K562 (cell line): ENCODE measurements at regions not wholly inside any gene's neighbourhood (a gene's known extent, or its start where the extent isn't known, plus 50 kb on each side); places are given as distances from the start of the nearest gene placed in this dataset.

Experiments
- ATAC-seq: fragments of 200-7000 bp; cut with Tn5 transposase; 3 replicates; pipeline ENCODE4 v1.9.1; 2020; ENCODE audit warnings: moderate library complexity
- BruUV-seq: library from RNA; stranded (reverse); fragments of 400-500 nt; replicated peaks from 2 replicates; lab custom pipeline; 2021; lab: Mats Ljungman, UMichigan
- CTCF ChIA-PET: fragments of 300-600 bp; formaldehyde crosslinking; extraction: SDS; loops from one replicate; lab custom pipeline; 2021; ENCODE audit warnings: low intra/inter-chr PET ratio; lab: Yijun Ruan, JAX
- POLR2A ChIA-PET: fragments of 300-600, 350-650 bp; sonication (Branson Sonifier 250); formaldehyde crosslinking; extraction: SDS; loops from one replicate; lab custom pipeline; 2021; ENCODE audit warnings: antibody characterized with exemption, inconsistent platforms; lab: Yijun Ruan, JAX
- DNase-seq, 4 experiments: peaks; one replicate each; pipeline versions ENCODE4 v3.0.0 to v3.0.0-alpha.2; 2011 to 2018; ENCODE audit warnings: low spot score in 3 of 4, mixed read lengths in 3 of 4; ENCODE audit errors: extremely low read depth in 1 of 4
- FAIRE-seq: peaks from 2 replicates; lab custom pipeline; 2011; peaks lifted over from hg19 to GRCh38; lab: Jason Lieb, UNC
- H2AFZ ChIP-seq: 2 replicates; pipeline ENCODE4 v1.6.0; 2011; ENCODE audit warnings: low read depth, low read length, control low read depth, inconsistent platforms
- H3K27ac ChIP-seq: fragments of 200-600 bp; 3 replicates; pipeline ENCODE4 v1.8.0; 2011; ENCODE audit warnings: low read depth, mild to moderate bottlenecking, control low read depth, inconsistent platforms, low read length, moderate library complexity, mixed read lengths; ENCODE audit errors: extremely low read depth
- H3K27me3 ChIP-seq, 2 experiments: fragments of 300-600 bp in 1 of 2; 2 replicates in 1 of 2; 3 replicates in 1 of 2; pipeline versions ENCODE4 v1.6.0 to v1.8.0; 2011; ENCODE audit warnings: inconsistent platforms in 2 of 2, low read length in 2 of 2, mild to moderate bottlenecking in 1 of 2, mixed read lengths in 1 of 2, moderate library complexity in 1 of 2; ENCODE audit not compliant: control insufficient read depth in 2 of 2, insufficient read depth in 2 of 2
- H3K36me3 ChIP-seq: fragments of 300-600 bp; 3 replicates; pipeline ENCODE4 v1.8.0; 2011; ENCODE audit warnings: mild to moderate bottlenecking, low read length, inconsistent platforms; ENCODE audit not compliant: control insufficient read depth, insufficient read depth
- H3K4me1 ChIP-seq, 2 experiments: fragments of 200-600 bp in 1 of 2; replicated peaks in 1 of 2; 2 replicates in 1 of 2; 3 replicates in 1 of 2; pipeline versions ENCODE4 v1.5.1 to v1.8.0; 2011; ENCODE audit warnings: inconsistent platforms in 2 of 2, low read length in 2 of 2, mild to moderate bottlenecking in 1 of 2, mixed read lengths in 1 of 2, moderate library complexity in 1 of 2; ENCODE audit not compliant: control insufficient read depth in 2 of 2, insufficient read depth in 2 of 2
- H3K4me2 ChIP-seq: 2 replicates; pipeline ENCODE4 v1.6.1; 2011; ENCODE audit warnings: low read length, control low read depth, inconsistent platforms, mixed read lengths; ENCODE audit not compliant: insufficient read depth
- H3K4me3 ChIP-seq: fragments of 200-600 bp; sonication (generic), shearing (Covaris generic); 2 replicates; pipeline ENCODE4 v1.5.1; 2016; ENCODE audit warnings: control low read depth, inconsistent platforms
- H3K79me2 ChIP-seq: fragments of 200-600 bp; 3 replicates; pipeline ENCODE4 v1.8.0; 2011; ENCODE audit warnings: low read length, inconsistent platforms; ENCODE audit not compliant: control insufficient read depth, insufficient read depth
- H3K9ac ChIP-seq, 2 experiments: 2 replicates each; pipeline versions ENCODE4 v1.6.0 to v1.6.1; 2011; ENCODE audit warnings: low read depth in 2 of 2, low read length in 2 of 2, control low read depth in 1 of 2, inconsistent platforms in 1 of 2, mild to moderate bottlenecking in 1 of 2, mixed read lengths in 1 of 2; ENCODE audit not compliant: insufficient read depth in 1 of 2
- H3K9me1 ChIP-seq: one replicate; pipeline ENCODE4 v1.6.0; 2011; ENCODE audit warnings: inconsistent platforms, mild to moderate bottlenecking, low read length, moderate library complexity; ENCODE audit not compliant: control insufficient read depth, insufficient read depth
- H3K9me3 ChIP-seq: replicated peaks from 2 replicates; pipeline ENCODE4 v1.5.1; 2011; ENCODE audit warnings: low read depth, low read length, inconsistent platforms; ENCODE audit not compliant: control insufficient read depth, insufficient read depth
- H4K20me1 ChIP-seq: replicated peaks from 2 replicates; pipeline ENCODE4 v1.6.1; 2011; ENCODE audit warnings: low read length, inconsistent platforms, mixed read lengths; ENCODE audit not compliant: control insufficient read depth, insufficient read depth
- CSDE1 ChIP-seq, 2 experiments: fragments of 450-650 bp; IDR thresholded peaks; 2 replicates each; pipeline ENCODE4 v1.6.1; 2016; ENCODE audit warnings: mild to moderate bottlenecking in 1 of 2
- DIDO1 ChIP-seq: fragments of 450-650 bp; IDR thresholded peaks from 2 replicates; pipeline ENCODE4 v1.6.1; 2016; ENCODE audit warnings: low read depth, missing biosample characterization, missing genetic modification characterization
- ESRRA ChIP-seq: fragments of 450-650 bp; IDR thresholded peaks from 2 replicates; pipeline ENCODE4 v1.6.1; 2014; ENCODE audit warnings: low read depth, mild to moderate bottlenecking, moderate library complexity, borderline replicate concordance
- ETS2 ChIP-seq: IDR thresholded peaks from 2 replicates; pipeline ENCODE4 v1.6.1; 2016; ENCODE audit warnings: borderline replicate concordance, missing genetic modification characterization, mild to moderate bottlenecking, moderate library complexity, missing compliant biosample characterization; ENCODE audit not compliant: poor library complexity, severe bottlenecking
- HMG20A ChIP-seq: fragments of 450-650 bp; formaldehyde crosslinking; conservative IDR thresholded peaks from 2 replicates; pipeline ENCODE4 v1.4.0; 2020; ENCODE audit warnings: mild to moderate bottlenecking, mixed read lengths
- JUNB ChIP-seq: fragments of 450-650 bp; formaldehyde crosslinking; conservative IDR thresholded peaks from 2 replicates; pipeline ENCODE4 v1.4.0; 2020; ENCODE audit warnings: mild to moderate bottlenecking
- KDM1A ChIP-seq, 2 experiments: fragments of 450-650 bp; IDR thresholded peaks; 2 replicates each; pipeline ENCODE4 v1.6.1; 2016; ENCODE audit warnings: mild to moderate bottlenecking in 2 of 2
- MECOM ChIP-seq: fragments of 250-450 bp; sonication (Bioruptor Pico); IDR thresholded peaks from 2 replicates; pipeline ENCODE4 v1.8.0; 2022; ENCODE audit warnings: inconsistent platforms
- POLR2A ChIP-seq: fragments of 450-650 bp; conservative IDR thresholded peaks from 2 replicates; pipeline ENCODE4 v1.6.1; 2016
- RBM17 ChIP-seq: fragments of 200-400 bp; formaldehyde crosslinking; IDR thresholded peaks from 2 replicates; pipeline ENCODE4 v1.6.1; 2017; ENCODE audit warnings: low read depth, mild to moderate bottlenecking, low read length, borderline replicate concordance
- SP2 ChIP-seq: IDR thresholded peaks from 2 replicates; pipeline ENCODE4 v1.6.1; 2011; ENCODE audit warnings: mild to moderate bottlenecking, low read depth, low read length, moderate library complexity; ENCODE audit not compliant: poor library complexity, severe bottlenecking; ENCODE audit errors: extremely low read depth
- TCF7L2 ChIP-seq: fragments of 150-350 bp; IDR thresholded peaks from 2 replicates; pipeline ENCODE4 v1.6.1; 2016; ENCODE audit warnings: low read depth, mild to moderate bottlenecking, low read length, moderate library complexity
- ZNF282 ChIP-seq: sonication (generic); formaldehyde crosslinking; IDR thresholded peaks from 2 replicates; pipeline ENCODE4 v1.8.1; 2023; ENCODE audit warnings: missing genetic modification reagents
- ZNF444 ChIP-seq: fragments of 250-450 bp; sonication (Bioruptor Pico); IDR thresholded peaks from 2 replicates; pipeline ENCODE4 v1.4.0; 2020; ENCODE audit warnings: mild to moderate bottlenecking, moderate library complexity
- ZNF561 ChIP-seq: fragments of 450-650 bp; formaldehyde crosslinking; conservative IDR thresholded peaks from 2 replicates; pipeline ENCODE4 v1.4.0; 2020; ENCODE audit warnings: mild to moderate bottlenecking, moderate library complexity
- WGBS: fragments of 100-300 bp; shearing (Covaris generic); methylation state at CpG from one replicate; pipeline ENCODE4 v1.1.6; 2016; ENCODE audit warnings: low coverage, mixed read lengths; ENCODE audit not compliant: insufficient coverage; ENCODE audit errors: missing lambda C conversion rate; 5-methylcytosine and 5-hydroxymethylcytosine counted together
- in situ Hi-C: fragments of 300-500 bp; cut with MboI; formaldehyde crosslinking; loops from 4 replicates; pipeline ENCODE4 v1.15.0; 2018; ENCODE audit warnings: inconsistent platforms, mixed read lengths
- intact Hi-C: fragments of 100-400 bp; cut with micrococcal nuclease; formaldehyde crosslinking; loops from 2 replicates; pipeline ENCODE4 v1.14.2; 2022
- TF ChIP-seq, protein P1 (sequence below), 2 experiments: IDR thresholded peaks; 2 replicates each; pipeline ENCODE4 v1.6.1; 2011; ENCODE audit warnings: borderline replicate concordance in 1 of 2, control low read depth in 1 of 2, low read depth in 1 of 2, low read length in 1 of 2, mild to moderate bottlenecking in 1 of 2, mixed read lengths in 1 of 2, moderate library complexity in 1 of 2; ENCODE audit not compliant: insufficient read depth in 1 of 2, insufficient read length in 1 of 2, poor library complexity in 1 of 2, severe bottlenecking in 1 of 2; ENCODE audit errors: extremely low read depth in 1 of 2

DNA sequence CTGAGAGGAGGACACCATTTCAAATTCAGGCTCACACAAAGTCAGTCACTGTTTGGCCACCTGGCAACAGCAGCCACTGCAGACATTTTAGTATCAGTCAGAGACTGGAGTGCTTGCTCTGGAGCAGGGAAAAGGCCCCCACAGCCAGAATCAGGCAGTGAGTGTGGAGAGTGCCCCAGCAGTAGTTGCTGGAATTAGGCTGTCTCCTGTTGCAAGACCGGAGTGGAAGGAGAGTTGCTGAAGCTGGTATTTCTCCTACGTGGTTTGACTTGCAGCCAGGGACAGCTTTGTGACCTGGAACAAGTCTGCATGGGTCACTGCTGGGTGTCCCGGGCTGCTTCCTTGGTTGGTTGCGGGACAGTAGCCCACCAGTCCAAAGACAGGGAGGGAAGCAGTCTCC is 78.4 kb upstream of the TMEM168 start:
- Histone ChIP-seq H3K27me3 (no peaks in the 10 kb centered on the region), H3K4me1 (no peaks in the 10 kb centered on the region; a peak in 1 of 5 replicates), H3K36me3 (no peaks in the 10 kb centered on the region), H3K9ac (no peak overlapping the region), H3K4me2 (no peak overlapping the region), H3K4me3 (no peak overlapping the region), H3K79me2 (no peaks in the 10 kb centered on the region), H4K20me1 (peaks cover 12% of the 10 kb centered on the region), H3K9me1 (peaks cover 4% of the 10 kb centered on the region), H2AFZ (no peak overlapping the region), H3K27ac (no peak overlapping the region), H3K9me3 (no peaks in the 10 kb centered on the region)
- ChIA-PET CTCF (interaction anchor here (1.7 to 2.5 kb wide), 2 partner anchors 318 to 553 kb away, joined by 3 to 15 read pairs; no protein-coding TSS in a partner anchor), POLR2A (interaction anchor here (0.6 kb wide), 1 partner anchor 117 kb away, joined by 3 read pairs; no protein-coding TSS in a partner anchor)
- peak; percentile 31 for ATAC-seq
- intact Hi-C loops (loop anchor here (1.0 to 5.0 kb wide), 3 partner anchors 78 to 318 kb away; partner anchors contain the start of gene TMEM168), in situ Hi-C loops (no loop called here)
- FAIRE-seq, result no peak
- DNase-seq, result no peak
- WGBS, result 46% methylated on average over 4 of the region's 4 CpGs
- TF ChIP-seq ZNF282 (CRISPR knock-in tag) (no peak), ETS2 (tag) (no peak), KDM1A (IDR thresholded peaks at IDR 0.05) (no peak), MECOM (CRISPR knock-in tag) (no peak), JUNB (CRISPR knock-in tag) (no peak), SP2 (no peak), DIDO1 (tag) (no peak), ZNF561 (CRISPR knock-in tag) (no peak), CSDE1 (IDR thresholded peaks at IDR 0.05) (no peak), POLR2A (no peak), ZNF444 (CRISPR knock-in tag) (no peak), RBM17 (no peak), ESRRA (no peak), HMG20A (CRISPR knock-in tag) (no peak), TCF7L2 (no peak)
- TF ChIP-seq, protein P1, sequence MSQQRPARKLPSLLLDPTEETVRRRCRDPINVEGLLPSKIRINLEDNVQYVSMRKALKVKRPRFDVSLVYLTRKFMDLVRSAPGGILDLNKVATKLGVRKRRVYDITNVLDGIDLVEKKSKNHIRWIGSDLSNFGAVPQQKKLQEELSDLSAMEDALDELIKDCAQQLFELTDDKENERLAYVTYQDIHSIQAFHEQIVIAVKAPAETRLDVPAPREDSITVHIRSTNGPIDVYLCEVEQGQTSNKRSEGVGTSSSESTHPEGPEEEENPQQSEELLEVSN (IDR thresholded peaks at IDR 0.05; ENCODE audit: borderline replicate concordance in 1 of 2, extremely low read depth in 1 of 2, insufficient read depth in 1 of 2, insufficient read length in 1 of 2, low read depth in 1 of 2, low read length in 1 of 2, poor library complexity in 1 of 2, severe bottlenecking in 1 of 2), result no peak
- no TSS peak for BruUV-seq
